CD8-positive, alpha-beta memory T cell (primary cell): ENCODE measurements at regions not wholly inside any gene's neighbourhood (a gene's known extent, or its start where the extent isn't known, plus 50 kb on each side); places are given as distances from the start of the nearest gene placed in this dataset.
"Not testable (repeated sequence)": the region's sequence is repeated elsewhere in the genome, so short reads cannot be mapped to it uniquely, and the experiment has no call there.

Experiments used
- CTCF ChIA-PET: fragments of 350-600 bp; sonication (Branson Sonifier 250); formaldehyde crosslinking; loops from one replicate; lab custom pipeline; 2021; ENCODE audit warnings: antibody characterized with exemption; lab: Charles Lee
- POLR2A ChIA-PET: fragments of 350-600 bp; sonication (Branson Sonifier 250); formaldehyde crosslinking; loops from one replicate; lab custom pipeline; 2021; ENCODE audit warnings: antibody characterized with exemption; lab: Charles Lee
- DNase-seq, 5 donors: peaks; one replicate each; pipeline versions ENCODE4 v3.0.0 to v3.0.0-alpha.2; 2020 to 2022; ENCODE audit warnings: mixed read lengths in 1 of 5
- H3K27ac ChIP-seq: one replicate; pipeline ENCODE4 v1.7.0; 2013; ENCODE audit warnings: low read depth, mild to moderate bottlenecking, low read length, moderate library complexity
- H3K27me3 ChIP-seq: 2 replicates; pipeline ENCODE4 v1.7.0; 2013; ENCODE audit warnings: low read length, mild to moderate bottlenecking; ENCODE audit not compliant: insufficient read depth, poor library complexity, severe bottlenecking
- H3K36me3 ChIP-seq: 2 replicates; pipeline ENCODE4 v1.7.0; 2013; ENCODE audit warnings: mild to moderate bottlenecking, low read length, moderate library complexity; ENCODE audit not compliant: insufficient read depth
- H3K4me1 ChIP-seq: 2 replicates; pipeline ENCODE4 v1.7.0; 2013; ENCODE audit warnings: mild to moderate bottlenecking, low read length, moderate library complexity; ENCODE audit not compliant: insufficient read depth
- H3K4me3 ChIP-seq: 2 replicates; pipeline ENCODE4 v1.7.0; 2013; ENCODE audit warnings: mild to moderate bottlenecking, low read length
- H3K9me3 ChIP-seq: 2 replicates; pipeline ENCODE4 v1.7.0; 2013; ENCODE audit warnings: mild to moderate bottlenecking, low read length
- H3K27ac Mint-ChIP-seq, 8 donors: one replicate each; pipeline ENCODE4 v1.8.0; 2020 to 2021; ENCODE audit warnings: mixed read lengths in 8 of 8, mild to moderate bottlenecking in 6 of 8, inconsistent platforms in 3 of 8, moderate library complexity in 3 of 8
- H3K27me3 Mint-ChIP-seq, 2 donors: one replicate each; pipeline ENCODE4 v1.8.0; 2020 to 2021; ENCODE audit warnings: mixed read lengths in 2 of 2, mild to moderate bottlenecking in 1 of 2, moderate library complexity in 1 of 2
- H3K36me3 Mint-ChIP-seq, 3 donors: one replicate each; pipeline ENCODE4 v1.8.0; 2020 to 2021; ENCODE audit warnings: mixed read lengths in 3 of 3, inconsistent platforms in 1 of 3, mild to moderate bottlenecking in 1 of 3
- H3K4me1 Mint-ChIP-seq, 3 donors: one replicate each; pipeline ENCODE4 v1.8.0; 2020 to 2021; ENCODE audit warnings: mixed read lengths in 3 of 3, inconsistent platforms in 1 of 3, mild to moderate bottlenecking in 1 of 3
- H3K4me3 Mint-ChIP-seq, 7 donors: one replicate each; pipeline ENCODE4 v1.8.0; 2020 to 2021; ENCODE audit warnings: mixed read lengths in 7 of 7, mild to moderate bottlenecking in 6 of 7, moderate library complexity in 4 of 7, inconsistent platforms in 2 of 7
- H3K9me3 Mint-ChIP-seq, 5 donors: one replicate each; pipeline ENCODE4 v1.8.0; 2020 to 2022; ENCODE audit warnings: mixed read lengths in 5 of 5, mild to moderate bottlenecking in 3 of 5, moderate library complexity in 2 of 5, inconsistent platforms in 1 of 5

- H3K4me1 ChIP-seq: no peaks in the 10 kb centered on the region
- Mint-ChIP-seq H3K4me3 (no peak overlapping the region), H3K36me3 (peaks cover 0 to 1% (median 0%) of the 10 kb centered on the region in 3 donors), H3K27ac (no peak overlapping the region), H3K27me3 (no peaks in the 10 kb centered on the region), H3K9me3 (no peaks in the 10 kb centered on the region), H3K4me1 (peaks cover 0 to 10% (median 1%) of the 10 kb centered on the region in 3 donors)
- ChIA-PET POLR2A (no interaction called here), CTCF (no interaction called here)
- no peak for DNase-seq
- no peaks in the 10 kb centered on the region for H3K27me3 ChIP-seq
- H3K36me3 ChIP-seq: no peaks in the 10 kb centered on the region
- no peak overlapping the region for H3K4me3 ChIP-seq
- H3K27ac ChIP-seq: no peak overlapping the region
- no peaks in the 10 kb centered on the region for H3K9me3 ChIP-seq
Observed at GRCh38 chr1:65613884-65614283, 178.8 kb upstream of the PDE4B start.

GRCh38 chr1:65615859-65616258 is 176.8 kb upstream of the PDE4B start:
- peaks cover 0 to 10% (median 1%) of the 10 kb centered on the region in 3 donors for H3K4me1 Mint-ChIP-seq
- no peaks in the 10 kb centered on the region for H3K27me3 ChIP-seq
- no peak for DNase-seq
- H3K4me3 Mint-ChIP-seq: no peak overlapping the region
- no peak overlapping the region for H3K27ac Mint-ChIP-seq
- no peaks in the 10 kb centered on the region for H3K9me3 ChIP-seq
- H3K4me3 ChIP-seq: no peak overlapping the region
- POLR2A ChIA-PET: no interaction called here
- CTCF ChIA-PET: no interaction called here
- H3K9me3 Mint-ChIP-seq: no peaks in the 10 kb centered on the region
- H3K4me1 ChIP-seq: no peaks in the 10 kb centered on the region
- H3K27me3 Mint-ChIP-seq: no peaks in the 10 kb centered on the region
- no peak overlapping the region for H3K27ac ChIP-seq
- peaks cover 0 to 1% (median 0%) of the 10 kb centered on the region in 3 donors for H3K36me3 Mint-ChIP-seq
- no peaks in the 10 kb centered on the region for H3K36me3 ChIP-seq

- H3K36me3 Mint-ChIP-seq, H3K36me3 ChIP-seq, H3K4me3 Mint-ChIP-seq, H3K9me3 Mint-ChIP-seq, H3K9me3 ChIP-seq, H3K27ac ChIP-seq, H3K27me3 Mint-ChIP-seq, H3K4me3 ChIP-seq, DNase-seq, H3K27me3 ChIP-seq, CTCF ChIA-PET, POLR2A ChIA-PET, H3K4me1 Mint-ChIP-seq, H3K4me1 ChIP-seq, H3K27ac Mint-ChIP-seq: not testable (repeated sequence)
Observed at GRCh38 chr1:65621721-65622120, 171.0 kb upstream of the PDE4B start.

GRCh38 chr1:65623895-65624294 is 168.8 kb upstream of the PDE4B start:
- no peaks in the 10 kb centered on the region for H3K4me1 ChIP-seq
- Mint-ChIP-seq H3K27me3 (no peaks in the 10 kb centered on the region), H3K27ac (no peak overlapping the region), H3K4me3 (no peak overlapping the region), H3K36me3 (peaks cover 0 to 5% (median 0%) of the 10 kb centered on the region in 3 donors), H3K9me3 (no peaks in the 10 kb centered on the region), H3K4me1 (no peaks in the 10 kb centered on the region)
- H3K4me3 ChIP-seq: no peak overlapping the region
- POLR2A ChIA-PET: no interaction called here
- CTCF ChIA-PET: no interaction called here
- H3K27me3 ChIP-seq: no peaks in the 10 kb centered on the region
- no peak overlapping the region for H3K27ac ChIP-seq
- H3K9me3 ChIP-seq: no peaks in the 10 kb centered on the region
- H3K36me3 ChIP-seq: no peaks in the 10 kb centered on the region
- DNase-seq: no peak

- Mint-ChIP-seq H3K4me3 (no peak overlapping the region), H3K9me3 (no peaks in the 10 kb centered on the region), H3K27ac (no peak overlapping the region), H3K4me1 (no peaks in the 10 kb centered on the region), H3K36me3 (peaks cover 0 to 5% (median 0%) of the 10 kb centered on the region in 3 donors), H3K27me3 (peaks cover 0 to 1% of the 10 kb centered on the region in 2 donors)
- Histone ChIP-seq H3K4me1 (no peaks in the 10 kb centered on the region), H3K36me3 (no peaks in the 10 kb centered on the region), H3K9me3 (no peaks in the 10 kb centered on the region), H3K27ac (no peak overlapping the region), H3K27me3 (no peaks in the 10 kb centered on the region), H3K4me3 (no peak overlapping the region)
- ChIA-PET CTCF (no interaction called here), POLR2A (no interaction called here)
- no peak for DNase-seq
Observed at GRCh38 chr1:65625528-65625927, 167.2 kb upstream of the PDE4B start.

GRCh38 chr1:65626003-65626402 is 166.7 kb upstream of the PDE4B start:
- Histone ChIP-seq H3K36me3 (no peaks in the 10 kb centered on the region), H3K4me1 (no peaks in the 10 kb centered on the region), H3K27me3 (no peaks in the 10 kb centered on the region), H3K4me3 (no peak overlapping the region), H3K27ac (no peak overlapping the region), H3K9me3 (no peaks in the 10 kb centered on the region)
- peaks cover 0 to 5% (median 0%) of the 10 kb centered on the region in 3 donors for H3K36me3 Mint-ChIP-seq
- no peak overlapping the region for H3K27ac Mint-ChIP-seq
- H3K27me3 Mint-ChIP-seq: peaks cover 0 to 1% of the 10 kb centered on the region in 2 donors
- H3K4me1 Mint-ChIP-seq: no peaks in the 10 kb centered on the region
- no peak for DNase-seq
- POLR2A ChIA-PET: no interaction called here
- no peaks in the 10 kb centered on the region for H3K9me3 Mint-ChIP-seq
- CTCF ChIA-PET: no interaction called here
- H3K4me3 Mint-ChIP-seq: no peak overlapping the region

GRCh38 chr1:65629788-65630187 is 162.9 kb upstream of the PDE4B start:
- POLR2A ChIA-PET: no interaction called here
- H3K4me1 Mint-ChIP-seq: no peaks in the 10 kb centered on the region
- DNase-seq: no peak
- peaks cover 1 to 3% of the 10 kb centered on the region in 2 donors for H3K27me3 Mint-ChIP-seq
- CTCF ChIA-PET: no interaction called here
- Histone ChIP-seq H3K27ac (no peak overlapping the region), H3K9me3 (no peaks in the 10 kb centered on the region), H3K36me3 (no peaks in the 10 kb centered on the region), H3K4me1 (no peaks in the 10 kb centered on the region), H3K4me3 (no peak overlapping the region), H3K27me3 (no peaks in the 10 kb centered on the region)
- no peaks in the 10 kb centered on the region for H3K9me3 Mint-ChIP-seq
- H3K27ac Mint-ChIP-seq: no peak overlapping the region
- H3K4me3 Mint-ChIP-seq: no peak overlapping the region
- H3K36me3 Mint-ChIP-seq: peaks cover 0 to 1% (median 0%) of the 10 kb centered on the region in 3 donors

- ChIA-PET POLR2A (no interaction called here), CTCF (no interaction called here)
- no peaks in the 10 kb centered on the region for H3K9me3 ChIP-seq
- no peaks in the 10 kb centered on the region for H3K27me3 ChIP-seq
- H3K4me1 ChIP-seq: no peaks in the 10 kb centered on the region
- no peak for DNase-seq
- H3K27ac ChIP-seq: no peak overlapping the region
- Mint-ChIP-seq H3K27me3 (peaks cover 1 to 3% of the 10 kb centered on the region in 2 donors), H3K4me3 (no peak overlapping the region), H3K9me3 (no peaks in the 10 kb centered on the region), H3K4me1 (no peaks in the 10 kb centered on the region), H3K36me3 (peaks cover 0 to 1% (median 0%) of the 10 kb centered on the region in 3 donors), H3K27ac (no peak overlapping the region)
- H3K4me3 ChIP-seq: no peak overlapping the region
- no peaks in the 10 kb centered on the region for H3K36me3 ChIP-seq
Observed at GRCh38 chr1:65630855-65631254, 161.8 kb upstream of the PDE4B start.

- no peak overlapping the region for H3K4me3 Mint-ChIP-seq
- DNase-seq: no peak
- no peaks in the 10 kb centered on the region for H3K36me3 ChIP-seq
- H3K27ac ChIP-seq: no peak overlapping the region
- CTCF ChIA-PET: no interaction called here
- H3K4me1 ChIP-seq: no peaks in the 10 kb centered on the region
- POLR2A ChIA-PET: no interaction called here
- no peaks in the 10 kb centered on the region for H3K9me3 ChIP-seq
- H3K36me3 Mint-ChIP-seq: peaks cover 0 to 1% (median 0%) of the 10 kb centered on the region in 3 donors
- no peak overlapping the region for H3K4me3 ChIP-seq
- H3K4me1 Mint-ChIP-seq: no peaks in the 10 kb centered on the region
- H3K9me3 Mint-ChIP-seq: no peaks in the 10 kb centered on the region
- H3K27me3 ChIP-seq: no peaks in the 10 kb centered on the region
- H3K27me3 Mint-ChIP-seq: peaks cover 1 to 3% of the 10 kb centered on the region in 2 donors
- H3K27ac Mint-ChIP-seq: no peak overlapping the region
Observed at GRCh38 chr1:65632235-65632634, 160.5 kb upstream of the PDE4B start.
